HG03460 (cell line): ENCODE measurements at regions not wholly inside any gene's neighbourhood (a gene's known extent, or its start where the extent isn't known, plus 50 kb on each side); places are given as distances from the start of the nearest gene placed in this dataset.
"Not testable (repeated sequence)": the region's sequence is repeated elsewhere in the genome, so short reads cannot be mapped to it uniquely, and the experiment has no call there.

ENCODE experiments used
- ATAC-seq: cut with Tn5 transposase; IDR thresholded peaks from one replicate; pipeline ENCODE4 v1.9.1; 2021; ENCODE audit not compliant: unreplicated experiment

DNA sequence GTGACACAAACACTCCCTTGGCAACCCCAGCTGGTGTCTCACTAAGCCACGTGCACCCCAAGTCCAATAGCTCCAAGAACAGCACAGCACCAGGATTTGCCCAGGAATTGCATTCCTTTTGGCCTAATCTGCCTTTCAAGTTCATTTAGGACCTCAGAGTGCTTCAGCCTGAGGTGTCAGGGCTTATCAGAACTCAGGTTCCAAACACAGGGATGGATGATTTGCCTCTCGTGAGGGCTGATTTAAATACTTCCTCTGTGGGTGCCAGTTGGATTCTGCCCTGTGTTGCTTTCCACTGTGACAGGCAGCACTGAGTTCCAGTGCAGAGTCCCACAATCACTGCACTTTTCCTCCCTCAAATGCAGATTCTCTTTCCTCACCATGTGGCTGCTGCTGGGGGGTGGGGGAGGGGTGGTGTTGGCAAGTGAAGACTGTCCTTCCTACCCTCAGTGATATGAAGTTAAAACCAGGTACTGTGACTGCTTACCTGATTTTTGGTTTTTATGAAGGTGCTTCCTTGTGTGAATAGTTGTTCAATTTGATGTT, 204.3 kb upstream of the STAC start:
- ATAC-seq = no peak

DNA sequence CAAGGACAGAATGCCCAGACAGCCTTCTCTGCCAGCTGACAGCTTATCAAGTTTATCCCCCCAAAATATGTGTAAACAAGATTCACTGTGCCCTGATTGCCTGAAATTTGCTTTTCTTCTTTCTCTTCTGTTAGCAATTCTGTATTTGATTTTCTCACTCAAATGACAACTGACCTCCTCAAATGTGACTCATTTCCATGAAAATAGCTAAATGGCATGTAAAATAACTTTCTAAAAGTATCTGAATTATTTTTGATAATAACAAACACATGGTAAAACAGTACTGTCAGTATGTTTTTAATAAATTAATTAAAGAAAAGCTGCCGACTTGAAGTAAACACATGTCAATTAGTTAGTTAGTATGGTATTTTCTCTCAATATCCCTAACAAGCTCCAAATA, 202.3 kb upstream of the STAC start:
- ATAC-seq = no peak

DNA sequence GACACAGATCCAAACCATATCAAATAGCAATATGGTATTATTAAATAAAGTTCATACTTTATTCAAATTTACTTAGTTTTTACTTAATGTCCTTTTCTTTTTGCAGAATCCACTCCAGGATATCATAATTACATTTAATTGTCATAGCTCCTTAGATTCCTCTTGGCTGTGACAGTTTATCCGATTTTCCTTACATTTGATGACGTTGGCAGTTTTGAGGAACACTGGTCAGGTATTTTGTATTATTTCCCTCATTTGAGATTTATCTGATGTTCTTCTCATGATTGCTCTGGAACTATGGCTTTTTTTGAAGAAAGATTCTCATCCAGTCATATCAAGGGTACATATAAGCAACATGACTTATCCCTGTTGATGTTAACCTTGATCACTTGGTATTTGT, 198.3 kb upstream of the STAC start:
- no peak for ATAC-seq

DNA sequence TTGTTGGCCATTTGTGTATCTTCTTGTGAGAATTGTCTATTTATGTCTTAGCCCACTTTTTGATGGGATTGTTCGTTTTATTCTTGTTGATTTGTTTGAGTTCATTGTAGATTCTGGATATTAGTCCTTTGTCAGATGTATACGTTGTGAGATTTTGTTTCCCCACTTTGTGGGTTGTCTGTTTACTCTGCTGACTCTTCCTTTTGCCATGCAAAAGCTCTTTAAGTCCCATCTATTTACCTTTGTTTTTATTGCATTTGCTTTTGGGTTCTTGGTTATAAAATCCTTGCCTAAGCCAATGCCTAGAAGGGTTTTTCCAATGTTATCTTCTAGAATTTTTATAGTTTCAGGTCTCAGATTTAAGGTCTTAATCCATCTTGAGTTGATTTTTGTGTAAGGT, 193.1 kb upstream of the STAC start:
- ATAC-seq = not testable (repeated sequence)

DNA sequence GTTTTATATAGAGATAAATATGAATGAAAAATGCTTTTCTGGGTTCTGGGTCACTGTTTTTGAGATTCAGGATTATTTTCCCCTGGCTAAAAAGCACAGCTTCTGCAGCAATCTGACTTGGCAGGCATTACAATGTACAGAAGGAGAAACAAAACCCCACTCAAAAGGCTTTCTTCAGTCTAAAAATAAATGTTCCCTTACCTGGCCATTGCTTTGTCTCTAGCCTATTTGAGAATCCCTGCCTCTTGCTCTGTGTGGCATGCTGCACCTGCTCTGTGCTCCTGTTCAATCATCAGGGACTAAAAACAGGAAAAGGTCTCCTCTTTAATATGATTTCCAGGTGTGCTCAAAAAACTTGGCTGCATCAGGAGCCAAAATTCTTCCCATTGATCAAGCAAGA, 187.4 kb upstream of the STAC start:
- no peak for ATAC-seq

DNA sequence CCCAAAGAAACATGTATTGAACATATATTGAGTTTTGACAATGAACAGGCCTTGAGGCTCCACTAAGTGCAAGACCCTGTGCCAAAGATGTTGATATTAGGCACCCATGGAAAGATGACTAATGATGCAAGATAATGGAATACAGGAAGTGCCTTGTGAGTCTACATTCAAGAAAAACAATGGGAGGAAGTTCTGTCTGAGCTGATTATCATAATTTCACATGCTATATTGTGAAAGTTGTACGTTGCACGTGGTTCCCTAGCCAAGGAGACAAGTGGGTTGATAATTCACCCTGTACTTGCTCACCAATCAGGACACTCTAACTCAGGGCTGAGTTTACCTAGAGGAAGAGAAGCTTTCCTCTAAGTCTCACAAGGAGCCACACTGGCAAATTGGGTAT, 186.9 kb upstream of the STAC start:
- no peak for ATAC-seq

DNA sequence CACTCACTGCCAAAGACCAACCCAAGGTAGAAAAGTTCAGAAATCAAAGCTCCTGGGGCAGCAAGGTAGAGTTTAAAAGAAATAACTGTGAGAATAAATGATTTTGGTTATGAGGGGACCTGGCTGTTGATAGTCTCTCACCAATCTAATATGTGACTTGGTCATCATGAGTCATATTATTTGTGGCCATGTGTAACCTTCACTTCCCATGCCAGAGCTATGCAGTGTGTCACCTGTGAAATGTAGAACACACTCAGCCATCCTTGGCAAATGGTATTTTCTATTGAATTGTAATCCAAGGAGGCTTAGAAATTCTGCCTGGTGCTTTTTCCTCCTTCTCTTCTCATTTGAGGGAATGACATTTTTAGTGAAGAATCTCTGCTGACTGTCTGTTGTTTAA, 184.2 kb upstream of the STAC start:
- no peak for ATAC-seq

DNA sequence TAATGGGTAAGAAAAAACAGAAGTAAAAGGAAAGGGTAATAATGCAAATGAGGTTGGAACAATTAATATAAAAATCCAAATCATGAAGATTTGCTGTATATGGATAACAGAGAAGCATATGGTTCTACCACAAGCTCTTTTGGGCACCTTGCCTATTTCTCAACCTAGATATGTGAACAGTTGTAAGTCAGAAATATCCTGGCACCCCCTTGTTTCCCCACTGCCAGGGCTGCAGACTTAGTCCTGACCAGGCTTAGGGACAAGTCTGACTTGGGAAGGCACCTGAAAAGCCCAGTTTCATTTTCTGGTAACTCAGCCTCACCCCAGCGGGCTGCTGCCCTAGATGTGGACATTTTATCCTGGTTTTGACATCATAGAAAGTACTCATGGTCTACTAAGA, 183.2 kb upstream of the STAC start:
- ATAC-seq = no peak

DNA sequence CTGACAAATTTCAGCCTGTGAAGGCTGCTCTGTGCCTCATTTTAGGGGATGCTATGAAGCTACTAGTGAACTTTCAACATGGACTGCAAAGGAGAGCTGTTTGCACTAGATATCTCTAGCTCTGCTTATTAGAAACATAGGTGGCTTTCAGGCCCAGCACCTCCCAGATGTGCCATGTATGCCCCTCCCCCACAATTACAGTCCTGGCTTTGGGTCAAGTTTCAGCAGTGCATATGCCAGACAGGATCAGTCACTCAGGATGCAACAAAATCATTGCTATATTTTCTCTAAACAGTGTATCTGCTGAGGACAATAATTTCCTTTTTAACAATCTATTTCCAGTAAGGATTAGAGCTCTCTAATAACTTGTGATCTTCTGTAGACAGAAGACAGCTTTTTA, 178.8 kb upstream of the STAC start:
- ATAC-seq = no peak

DNA sequence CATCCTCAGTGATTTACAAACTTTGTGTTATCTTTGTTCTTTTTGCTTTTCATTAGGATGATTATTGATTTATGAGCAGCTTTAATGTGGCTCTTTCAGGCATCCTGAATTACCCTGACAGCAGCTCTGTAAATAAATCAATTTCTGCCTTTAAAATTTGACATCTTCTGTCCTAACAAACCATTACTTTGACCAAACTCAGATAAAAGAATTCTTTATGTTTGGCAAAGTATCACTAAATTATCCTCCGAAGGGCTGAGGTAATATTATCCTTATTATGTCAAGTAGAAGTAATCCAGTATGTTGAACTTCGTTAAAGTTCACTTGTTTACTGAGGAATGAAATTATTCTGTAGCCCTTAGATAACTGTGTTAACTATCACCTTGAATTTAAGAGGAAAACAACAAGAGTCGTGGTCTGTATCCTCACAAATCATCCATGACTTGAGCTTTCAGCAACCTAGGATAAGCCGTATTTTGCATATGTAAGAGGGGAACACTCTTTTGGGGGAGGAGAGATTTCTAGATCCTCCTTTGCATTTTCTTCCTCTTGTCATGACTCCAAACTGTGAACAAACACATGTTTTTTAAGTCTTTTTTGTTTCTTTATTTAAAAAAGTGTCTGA, 173.2 kb upstream of the STAC start:
- ATAC-seq = no peak

DNA sequence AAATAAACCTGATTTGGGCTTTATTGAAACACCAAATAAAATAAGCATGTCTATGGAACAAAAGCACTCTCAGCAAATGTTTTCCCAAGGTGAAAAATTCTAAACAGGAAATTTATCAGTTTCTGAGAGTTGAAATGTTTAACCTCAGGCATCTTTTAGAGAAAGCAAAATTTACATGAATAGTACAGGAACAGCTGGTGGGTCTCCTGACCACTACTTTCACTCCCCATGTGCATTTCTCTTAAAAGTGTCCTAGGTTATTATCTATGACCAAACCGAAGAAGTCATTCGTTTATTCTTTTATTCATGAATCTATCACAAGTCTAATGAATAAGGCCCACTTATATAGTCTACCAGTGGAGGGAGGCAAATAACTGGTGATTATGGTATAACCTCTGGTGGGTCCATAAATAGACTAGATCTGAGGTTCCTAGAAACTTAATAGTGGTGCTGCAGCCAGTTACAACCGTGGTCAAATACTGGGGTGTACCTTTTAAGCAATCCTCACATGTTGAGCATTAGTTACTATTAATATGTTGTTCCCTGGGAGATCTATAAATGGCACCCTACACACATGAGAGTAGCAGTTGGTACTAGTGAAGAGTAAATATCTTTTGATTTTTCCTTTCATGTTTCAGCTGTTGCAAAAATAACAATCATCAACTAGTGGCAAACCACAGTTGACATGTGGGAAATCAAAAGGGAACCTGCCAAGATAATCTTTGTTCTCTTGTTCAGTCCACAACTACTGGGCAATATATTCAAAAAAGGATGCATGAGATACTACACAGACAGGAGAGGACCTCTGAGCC, 169.3 kb upstream of the STAC start:
- peak; percentile 57 for ATAC-seq

DNA sequence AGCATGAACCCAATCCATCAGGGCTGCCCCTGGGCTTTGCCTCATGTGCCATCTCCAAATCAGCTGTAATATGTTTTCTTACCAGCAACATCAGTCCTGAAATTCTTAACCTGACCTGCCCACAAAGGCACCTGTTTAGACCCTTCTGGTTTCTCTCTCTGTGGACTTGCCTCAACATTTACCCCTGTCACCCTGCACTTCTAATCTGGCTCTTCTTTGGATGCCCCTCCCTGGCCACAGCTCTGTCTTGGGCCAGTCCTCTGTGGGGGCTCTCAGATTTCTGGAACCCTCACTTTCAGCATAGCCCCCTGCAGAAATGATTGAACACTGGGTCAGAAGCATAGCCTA, 168.7 kb upstream of the STAC start:
- peak; percentile 44 for ATAC-seq

DNA sequence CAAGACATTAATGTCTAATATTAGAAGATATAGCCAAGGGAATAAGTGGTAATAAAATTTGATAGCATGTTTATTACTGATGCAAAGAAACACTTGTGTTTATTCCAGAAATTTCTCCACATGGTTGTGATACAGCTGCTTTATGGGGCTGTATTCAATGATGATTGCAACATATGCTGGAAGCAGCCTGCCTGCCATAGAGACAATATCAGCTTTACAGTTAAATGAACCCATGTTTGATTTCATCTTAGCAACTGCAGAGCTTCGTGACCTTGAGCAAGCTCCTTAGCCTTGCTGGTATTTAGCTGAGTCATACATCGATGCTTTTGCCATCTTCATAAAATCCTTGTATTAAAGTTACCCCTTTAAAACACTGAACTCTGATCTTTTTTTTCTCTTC, 168.1 kb upstream of the STAC start:
- no peak for ATAC-seq

DNA sequence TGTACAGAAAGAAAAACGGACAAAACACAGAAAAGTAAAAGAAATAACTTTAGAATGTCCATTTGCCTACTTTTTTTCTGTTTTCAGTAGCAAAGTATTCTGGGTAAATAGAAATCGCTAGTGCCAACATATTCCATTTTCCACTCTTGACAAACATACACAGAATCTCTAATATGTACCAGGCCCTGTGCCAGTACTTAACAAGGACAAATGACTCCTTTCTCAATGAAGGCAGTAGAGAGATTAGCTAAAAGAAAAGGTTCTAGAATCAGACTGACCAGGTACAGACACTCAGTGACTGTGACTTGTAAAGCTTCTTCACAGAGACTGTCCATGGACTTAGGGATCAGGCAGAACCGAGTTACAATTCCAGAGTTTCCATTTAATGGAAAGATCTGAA, 165.8 kb upstream of the STAC start:
- ATAC-seq = no peak

DNA sequence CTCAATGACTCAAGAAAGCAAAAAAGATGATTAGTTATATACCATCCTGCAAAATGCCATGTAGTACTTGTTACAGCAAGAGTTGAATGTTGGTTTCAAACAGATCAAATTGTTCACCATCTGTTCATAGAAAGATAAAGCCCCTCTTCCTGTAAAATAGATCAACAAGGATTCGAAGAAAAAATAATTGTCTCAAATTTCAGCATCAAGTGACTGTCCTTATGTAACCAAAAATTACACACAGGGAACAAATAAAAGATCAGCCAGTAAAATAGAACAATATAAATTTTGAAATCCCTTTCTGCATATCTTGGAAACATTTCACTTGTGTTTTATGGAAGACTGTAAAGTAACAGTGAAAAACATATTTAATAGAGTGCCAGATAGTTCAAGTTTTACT, 165.1 kb upstream of the STAC start:
- ATAC-seq = no peak

DNA sequence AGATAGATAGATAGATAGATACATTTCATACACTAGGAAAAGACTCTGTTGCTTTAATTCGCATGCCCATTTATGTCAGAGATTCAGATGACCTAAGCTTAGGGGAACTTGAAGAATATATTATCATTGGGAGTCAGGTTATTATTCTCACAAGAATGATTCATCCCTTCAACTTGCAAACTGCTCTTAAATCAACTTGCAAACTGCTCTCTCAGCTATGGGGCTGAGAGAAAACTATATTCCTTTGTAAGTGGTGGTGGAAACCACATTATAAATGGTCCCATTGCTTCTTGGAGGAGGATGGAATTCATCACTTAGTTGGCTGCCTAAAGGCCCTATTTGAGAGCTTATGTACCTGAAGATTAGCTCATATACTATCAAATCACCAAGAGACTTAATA, 160.9 kb upstream of the STAC start:
- no peak for ATAC-seq

DNA sequence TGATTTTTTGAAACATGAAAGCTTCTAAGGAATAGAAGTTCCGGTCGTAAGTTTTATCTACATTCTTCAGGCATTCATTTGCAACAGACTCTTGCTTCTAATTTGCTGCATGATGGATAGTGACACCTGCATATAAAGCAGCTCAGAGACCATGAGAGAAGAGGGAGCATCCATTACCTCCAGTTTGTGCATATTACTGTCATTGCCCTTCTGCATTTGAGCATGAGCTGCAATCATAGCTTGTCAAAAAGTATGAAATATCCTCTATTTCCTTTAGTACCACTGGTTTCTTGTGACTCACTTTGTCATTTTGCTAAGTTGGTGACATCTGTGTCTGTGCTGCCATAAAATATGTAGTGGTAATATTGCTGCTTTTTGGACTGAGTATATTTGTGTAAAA, 160.1 kb upstream of the STAC start:
- ATAC-seq = no peak

DNA sequence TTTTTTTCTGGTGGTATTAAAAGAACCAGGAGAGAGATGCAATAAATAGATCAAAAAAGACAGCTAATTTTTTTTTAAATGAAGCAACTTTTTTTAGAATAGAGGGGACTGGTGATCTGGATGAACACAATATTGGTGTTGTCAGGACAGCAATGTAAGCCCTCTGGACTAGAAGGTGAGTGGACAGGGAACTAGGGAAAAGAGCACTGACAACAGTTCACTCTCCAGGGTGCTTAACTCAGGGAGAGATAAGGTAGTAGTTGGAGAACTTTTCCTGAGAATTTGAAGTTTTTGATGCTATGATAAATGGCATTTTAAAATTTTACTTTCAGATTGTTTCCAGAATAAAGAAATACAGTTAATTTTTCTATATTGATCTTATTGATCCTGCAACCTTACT, 158.3 kb upstream of the STAC start:
- ATAC-seq = no peak

DNA sequence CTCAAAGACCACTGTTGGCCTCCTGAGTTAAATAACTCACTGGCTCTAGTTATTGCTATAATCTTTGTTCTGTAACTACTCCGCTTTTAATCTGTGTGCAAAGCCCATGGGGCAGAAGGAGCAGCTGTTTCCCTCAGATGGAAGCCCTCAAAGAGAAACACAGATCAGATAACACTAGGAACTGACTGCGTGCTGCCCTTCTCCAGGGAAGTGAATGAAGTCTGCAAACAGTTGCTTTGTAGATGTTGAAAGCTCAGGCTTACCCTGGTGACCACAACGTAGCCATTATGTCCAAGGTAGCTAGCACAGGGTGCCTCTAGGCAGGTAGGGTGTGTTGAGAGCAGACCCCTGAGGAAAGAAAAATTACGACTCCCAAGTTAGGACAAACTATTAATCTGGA, 152.3 kb upstream of the STAC start:
- no peak for ATAC-seq

DNA sequence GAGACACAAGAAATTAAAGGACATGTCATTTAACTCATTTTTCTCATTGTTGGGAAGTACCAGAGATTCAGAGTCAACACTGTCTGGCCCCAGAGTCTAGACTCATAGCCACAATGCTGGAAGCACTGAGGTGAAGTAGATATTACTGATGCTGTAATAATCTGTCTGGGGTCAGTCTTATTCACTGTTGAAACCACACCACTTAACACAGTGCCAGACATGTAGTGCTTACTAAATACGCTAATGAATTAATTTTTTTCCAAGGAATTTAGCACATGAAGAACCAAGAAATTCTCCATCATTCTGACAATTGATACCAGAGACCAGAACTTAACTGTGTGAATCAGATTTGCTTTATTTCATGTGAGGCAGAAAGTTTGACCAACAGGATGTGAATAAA, 150.8 kb upstream of the STAC start:
- ATAC-seq = no peak

DNA sequence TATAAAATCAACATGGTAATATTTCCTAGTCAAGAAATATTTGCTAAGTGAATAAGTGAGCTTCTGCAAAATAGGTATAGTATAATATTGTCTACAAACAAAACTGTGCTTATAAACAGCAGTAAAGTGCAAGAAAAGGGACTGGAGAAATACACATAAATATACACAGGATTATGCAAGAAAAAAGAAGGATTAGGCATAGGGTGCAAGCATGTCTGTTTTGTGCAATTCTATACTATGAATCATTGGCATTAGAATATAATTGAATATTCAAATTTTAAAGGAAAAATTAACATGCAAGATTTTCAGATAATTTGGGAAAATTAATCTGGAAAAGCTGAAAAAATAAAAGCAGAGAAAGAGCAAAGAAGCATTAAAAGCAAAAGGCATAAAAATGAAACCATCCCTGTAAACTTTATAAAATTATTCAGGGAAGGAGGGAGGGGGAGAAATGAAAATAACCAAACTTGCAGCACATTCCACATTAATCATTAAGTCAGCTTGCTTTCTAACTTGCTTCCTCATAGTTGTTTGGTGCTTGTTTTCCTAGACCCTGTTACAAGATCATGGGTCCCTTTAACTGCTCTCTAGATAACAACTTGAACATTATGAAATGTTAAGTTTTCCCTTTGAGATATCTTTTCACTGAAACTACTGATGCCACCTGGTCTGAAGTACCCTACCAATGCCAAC, 147.4 kb upstream of the STAC start:
- no peak for ATAC-seq

DNA sequence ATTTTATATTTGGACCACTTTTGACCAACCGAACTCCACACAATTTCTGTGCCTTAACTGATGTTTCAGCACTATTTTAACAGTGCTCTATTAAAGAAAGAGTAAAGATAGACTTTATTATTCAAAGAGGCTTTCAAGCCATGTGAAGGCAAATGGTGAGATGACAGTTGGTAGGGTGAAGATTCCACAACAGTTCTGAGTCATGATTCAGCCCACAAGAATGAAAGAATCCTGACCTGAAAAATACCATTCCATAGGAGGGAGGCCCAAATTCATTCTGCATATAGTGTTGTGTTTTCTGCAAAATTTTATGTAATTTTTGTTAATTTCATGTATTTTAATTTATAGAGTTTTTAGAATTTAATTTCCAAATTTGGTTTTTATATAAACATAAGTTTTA, 135.6 kb upstream of the STAC start:
- no peak for ATAC-seq
